ENCODE measurements at regions not wholly inside any gene's neighbourhood (a gene's known extent, or its start where the extent isn't known, plus 50 kb on each side); places are given as distances from the start of the nearest gene placed in this dataset.

DNA sequence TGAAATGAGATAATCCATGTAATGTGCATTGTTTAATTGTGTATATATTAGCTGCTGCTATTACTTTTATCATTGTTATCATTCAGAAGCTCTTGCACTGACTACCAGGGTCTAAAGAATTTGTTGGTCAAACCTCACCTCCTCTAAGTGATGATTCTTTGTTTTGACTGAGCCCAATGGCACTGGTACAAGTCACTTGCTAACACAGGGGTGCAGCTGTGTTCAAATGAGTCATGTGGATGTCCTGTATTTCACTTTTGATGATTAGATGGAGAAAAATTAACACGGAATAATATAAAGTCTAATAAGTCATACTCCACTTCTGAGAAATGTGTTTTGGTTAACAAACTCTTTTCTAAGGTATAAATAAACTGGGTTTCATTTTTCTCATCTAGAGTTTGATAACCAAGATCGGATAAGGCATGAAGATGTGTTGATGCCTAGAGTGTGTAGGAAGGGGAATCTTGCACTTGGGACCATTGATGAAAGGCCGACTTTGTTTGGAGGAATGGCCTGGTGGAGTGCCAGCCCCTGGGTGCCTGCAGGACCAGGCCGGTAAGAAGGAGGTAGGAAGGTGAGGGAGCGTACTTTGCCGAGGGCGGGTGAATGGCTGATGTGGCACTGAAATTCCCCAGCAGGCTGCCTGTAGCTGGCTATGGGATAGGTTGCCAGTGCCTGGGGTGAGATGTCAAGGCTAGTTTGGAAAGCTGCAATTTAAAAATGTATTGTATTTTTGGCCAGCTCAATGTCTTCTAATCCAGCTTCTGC lies 244.7 kb upstream of the ZPLD1 start:
- TF ChIP-seq, protein P1, sequence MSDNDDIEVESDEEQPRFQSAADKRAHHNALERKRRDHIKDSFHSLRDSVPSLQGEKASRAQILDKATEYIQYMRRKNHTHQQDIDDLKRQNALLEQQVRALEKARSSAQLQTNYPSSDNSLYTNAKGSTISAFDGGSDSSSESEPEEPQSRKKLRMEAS (IDR thresholded peaks at IDR 0.05), result no peak
- no peak for TF ChIP-seq TCF7L2 (IDR thresholded peaks at IDR 0.05; ENCODE audit: borderline replicate concordance, extremely low read depth, insufficient read depth, insufficient read length)
- no peak for TF ChIP-seq POLR2AphosphoS5 (IDR thresholded peaks at IDR 0.05; ENCODE audit: low read depth, low read length)
- no peak for TF ChIP-seq FOSL1 (IDR thresholded peaks at IDR 0.05; ENCODE audit: low read depth)

Measured in HCT116 (cell line).